SK-N-SH (cell line): ENCODE measurements at regions not wholly inside any gene's neighbourhood (a gene's known extent, or its start where the extent isn't known, plus 50 kb on each side); places are given as distances from the start of the nearest gene placed in this dataset.
"Not testable (repeated sequence)": the region's sequence is repeated elsewhere in the genome, so short reads cannot be mapped to it uniquely, and the experiment has no call there.

ENCODE experiments used
- EP300 ChIP-seq, 2 experiments: IDR thresholded peaks; 2 replicates each; pipeline versions ENCODE4 v1.4.0 to v1.6.1; 2012; ENCODE audit warnings: borderline replicate concordance in 1 of 2, low read depth in 1 of 2, low read length in 1 of 2
- TEAD4 ChIP-seq: IDR thresholded peaks from 2 replicates; pipeline ENCODE4 v1.4.0; 2012; ENCODE audit warnings: mild to moderate bottlenecking, borderline replicate concordance; ENCODE audit not compliant: insufficient read depth
- TF ChIP-seq, protein P1 (sequence below): IDR thresholded peaks from 2 replicates; pipeline ENCODE4; 2012
- TF ChIP-seq, protein P2 (sequence below): fragments of 150-350 bp; IDR thresholded peaks from 2 replicates; pipeline ENCODE4 v1.6.1; 2017; ENCODE audit warnings: antibody characterized with exemption, low read length, low read depth, borderline replicate concordance

DNA sequence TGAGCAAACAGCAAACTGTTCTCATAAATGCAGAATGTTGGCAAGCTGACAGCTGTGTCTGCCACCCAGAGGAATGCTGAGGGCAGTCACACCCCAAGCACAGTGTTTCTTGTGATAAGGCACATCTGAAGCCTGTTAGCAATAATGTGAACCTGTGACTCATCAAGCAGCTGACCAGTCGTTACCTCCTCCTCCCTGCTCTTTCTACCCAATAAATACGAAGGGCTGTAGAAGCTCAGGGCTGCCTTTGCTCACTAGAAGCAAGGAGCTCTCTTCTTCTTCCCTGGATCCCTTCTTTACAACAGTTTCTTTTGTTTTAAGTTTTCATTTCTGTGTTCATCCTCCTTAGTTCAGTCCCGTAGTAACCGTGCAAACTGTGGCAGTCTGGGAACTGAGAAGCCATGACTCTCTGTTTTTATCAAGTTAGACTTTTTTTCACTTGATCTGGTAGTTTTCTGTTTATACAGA lies 160.3 kb upstream of the ZNF184 start:
- not testable (repeated sequence) for TF ChIP-seq EP300 (IDR thresholded peaks at IDR 0.05; ENCODE audit: borderline replicate concordance in 1 of 2, low read depth in 1 of 2, low read length in 1 of 2); TEAD4
- TF ChIP-seq, protein P1, sequence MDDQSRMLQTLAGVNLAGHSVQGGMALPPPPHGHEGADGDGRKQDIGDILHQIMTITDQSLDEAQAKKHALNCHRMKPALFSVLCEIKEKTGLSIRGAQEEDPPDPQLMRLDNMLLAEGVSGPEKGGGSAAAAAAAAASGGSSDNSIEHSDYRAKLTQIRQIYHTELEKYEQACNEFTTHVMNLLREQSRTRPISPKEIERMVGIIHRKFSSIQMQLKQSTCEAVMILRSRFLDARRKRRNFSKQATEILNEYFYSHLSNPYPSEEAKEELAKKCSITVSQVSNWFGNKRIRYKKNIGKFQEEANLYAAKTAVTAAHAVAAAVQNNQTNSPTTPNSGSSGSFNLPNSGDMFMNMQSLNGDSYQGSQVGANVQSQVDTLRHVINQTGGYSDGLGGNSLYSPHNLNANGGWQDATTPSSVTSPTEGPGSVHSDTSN: not testable (repeated sequence)
- TF ChIP-seq, protein P2, sequence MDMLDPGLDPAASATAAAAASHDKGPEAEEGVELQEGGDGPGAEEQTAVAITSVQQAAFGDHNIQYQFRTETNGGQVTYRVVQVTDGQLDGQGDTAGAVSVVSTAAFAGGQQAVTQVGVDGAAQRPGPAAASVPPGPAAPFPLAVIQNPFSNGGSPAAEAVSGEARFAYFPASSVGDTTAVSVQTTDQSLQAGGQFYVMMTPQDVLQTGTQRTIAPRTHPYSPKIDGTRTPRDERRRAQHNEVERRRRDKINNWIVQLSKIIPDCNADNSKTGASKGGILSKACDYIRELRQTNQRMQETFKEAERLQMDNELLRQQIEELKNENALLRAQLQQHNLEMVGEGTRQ: not testable (repeated sequence)
